ENCODE measurements at regions not wholly inside any gene's neighbourhood (a gene's known extent, or its start where the extent isn't known, plus 50 kb on each side); places are given as distances from the start of the nearest gene placed in this dataset.

- Histone ChIP-seq H3K27ac (ENCODE audit: low read depth in 1 of 2, low read length in 1 of 2) (no peak overlapping the region), H3K4me3 (ENCODE audit: low read length in 2 of 2) (no peak overlapping the region), H3K27me3 (ENCODE audit: control insufficient read depth in 2 of 2, insufficient read depth in 1 of 2, low read length in 1 of 2) (no peaks in the 10 kb centered on the region), H3K9me3 (ENCODE audit: control insufficient read depth in 2 of 2, insufficient read depth in 1 of 2, low read length in 1 of 2) (no peaks in the 10 kb centered on the region), H3K4me1 (ENCODE audit: control insufficient read depth in 2 of 2, insufficient read depth in 2 of 2, low read length in 2 of 2) (no peaks in the 10 kb centered on the region), H3K36me3 (ENCODE audit: control insufficient read depth in 2 of 2, insufficient read depth in 2 of 2, low read length in 1 of 2) (no peaks in the 10 kb centered on the region)
- 89% methylated on average over 8 of the region's 8 CpGs for WGBS
- no peak for DNase-seq (ENCODE audit: low read depth in 6 of 9, low spot score in 9 of 9)
Measured at GRCh38 chr3:72298201-72299152, 513.5 kb upstream of the PROK2 start.

- H3K36me3 ChIP-seq (ENCODE audit: control insufficient read depth in 2 of 2, insufficient read depth in 2 of 2, low read length in 1 of 2) = no peaks in the 10 kb centered on the region
- H3K27ac ChIP-seq (ENCODE audit: low read depth in 1 of 2, low read length in 1 of 2) = no peak overlapping the region
- DNase-seq (ENCODE audit: low read depth in 6 of 9, low spot score in 9 of 9) = no peak
- H3K27me3 ChIP-seq (ENCODE audit: control insufficient read depth in 2 of 2, insufficient read depth in 1 of 2, low read length in 1 of 2) = no peaks in the 10 kb centered on the region
- H3K9me3 ChIP-seq (ENCODE audit: control insufficient read depth in 2 of 2, insufficient read depth in 1 of 2, low read length in 1 of 2) = no peaks in the 10 kb centered on the region
- no peaks in the 10 kb centered on the region for H3K4me1 ChIP-seq (ENCODE audit: control insufficient read depth in 2 of 2, insufficient read depth in 2 of 2, low read length in 2 of 2)
- WGBS = 100% methylated on average over 1 of the region's 1 CpG
- H3K4me3 ChIP-seq (ENCODE audit: low read length in 2 of 2) = no peak overlapping the region
Measured at GRCh38 chr3:72297481-72297880, 512.5 kb upstream of the PROK2 start.

- no peak for DNase-seq (ENCODE audit: low read depth in 6 of 9, low spot score in 9 of 9)
- H3K27ac ChIP-seq (ENCODE audit: low read depth in 1 of 2, low read length in 1 of 2) = no peak overlapping the region
- 97% methylated on average over 8 of the region's 8 CpGs for WGBS
Measured at GRCh38 chr3:72296477-72297111, 511.6 kb upstream of the PROK2 start.

GRCh38 chr3:72295962-72296450 is 511.1 kb upstream of the PROK2 start:
- 94% methylated on average over 7 of the region's 7 CpGs for WGBS
- H3K4me1 ChIP-seq (ENCODE audit: control insufficient read depth in 2 of 2, insufficient read depth in 2 of 2, low read length in 2 of 2) = peaks cover 0 to 2% of the 10 kb centered on the region in 2 donors
- H3K27me3 ChIP-seq (ENCODE audit: control insufficient read depth in 2 of 2, insufficient read depth in 1 of 2, low read length in 1 of 2) = no peaks in the 10 kb centered on the region
- no peak for DNase-seq (ENCODE audit: low read depth in 6 of 9, low spot score in 9 of 9)
- H3K27ac ChIP-seq (ENCODE audit: low read depth in 1 of 2, low read length in 1 of 2) = no peak overlapping the region
- no peak overlapping the region for H3K4me3 ChIP-seq (ENCODE audit: low read length in 2 of 2)
- no peaks in the 10 kb centered on the region for H3K36me3 ChIP-seq (ENCODE audit: control insufficient read depth in 2 of 2, insufficient read depth in 2 of 2, low read length in 1 of 2)
- no peaks in the 10 kb centered on the region for H3K9me3 ChIP-seq (ENCODE audit: control insufficient read depth in 2 of 2, insufficient read depth in 1 of 2, low read length in 1 of 2)

More at GRCh38 chr3:72296477-72297111, 511.6 kb upstream of the PROK2 start:
- no peaks in the 10 kb centered on the region for H3K9me3 ChIP-seq (ENCODE audit: control insufficient read depth in 2 of 2, insufficient read depth in 1 of 2, low read length in 1 of 2)
- H3K27me3 ChIP-seq (ENCODE audit: control insufficient read depth in 2 of 2, insufficient read depth in 1 of 2, low read length in 1 of 2) = no peaks in the 10 kb centered on the region
- H3K36me3 ChIP-seq (ENCODE audit: control insufficient read depth in 2 of 2, insufficient read depth in 2 of 2, low read length in 1 of 2) = no peaks in the 10 kb centered on the region
- H3K4me3 ChIP-seq (ENCODE audit: low read length in 2 of 2) = no peak overlapping the region
- H3K4me1 ChIP-seq (ENCODE audit: control insufficient read depth in 2 of 2, insufficient read depth in 2 of 2, low read length in 2 of 2) = no peaks in the 10 kb centered on the region

GRCh38 chr3:72295276-72295961 is 510.5 kb upstream of the PROK2 start:
- peaks cover 0 to 2% of the 10 kb centered on the region in 2 donors for H3K4me1 ChIP-seq (ENCODE audit: control insufficient read depth in 2 of 2, insufficient read depth in 2 of 2, low read length in 2 of 2)
- no peaks in the 10 kb centered on the region for H3K36me3 ChIP-seq (ENCODE audit: control insufficient read depth in 2 of 2, insufficient read depth in 2 of 2, low read length in 1 of 2)
- no peak for DNase-seq (ENCODE audit: low read depth in 6 of 9, low spot score in 9 of 9)
- H3K9me3 ChIP-seq (ENCODE audit: control insufficient read depth in 2 of 2, insufficient read depth in 1 of 2, low read length in 1 of 2) = no peaks in the 10 kb centered on the region
- no peak overlapping the region for H3K4me3 ChIP-seq (ENCODE audit: low read length in 2 of 2)
- no peaks in the 10 kb centered on the region for H3K27me3 ChIP-seq (ENCODE audit: control insufficient read depth in 2 of 2, insufficient read depth in 1 of 2, low read length in 1 of 2)
- 86% methylated on average over 7 of the region's 7 CpGs for WGBS
- no peak overlapping the region for H3K27ac ChIP-seq (ENCODE audit: low read depth in 1 of 2, low read length in 1 of 2)

- Histone ChIP-seq H3K27me3 (ENCODE audit: control insufficient read depth in 2 of 2, insufficient read depth in 1 of 2, low read length in 1 of 2) (no peaks in the 10 kb centered on the region), H3K4me1 (ENCODE audit: control insufficient read depth in 2 of 2, insufficient read depth in 2 of 2, low read length in 2 of 2) (peaks cover 10 to 25% of the 10 kb centered on the region in 2 donors), H3K27ac (ENCODE audit: low read depth in 1 of 2, low read length in 1 of 2) (no peak overlapping the region), H3K36me3 (ENCODE audit: control insufficient read depth in 2 of 2, insufficient read depth in 2 of 2, low read length in 1 of 2) (no peaks in the 10 kb centered on the region), H3K4me3 (ENCODE audit: low read length in 2 of 2) (no peak overlapping the region), H3K9me3 (ENCODE audit: control insufficient read depth in 2 of 2, insufficient read depth in 1 of 2, low read length in 1 of 2) (no peaks in the 10 kb centered on the region)
- no peak for DNase-seq (ENCODE audit: low read depth in 6 of 9, low spot score in 9 of 9)
- WGBS = 80% methylated on average over 10 of the region's 10 CpGs
Measured at GRCh38 chr3:72290859-72291638, 506.1 kb upstream of the PROK2 start.

GRCh38 chr3:72289692-72290071 is 504.7 kb upstream of the PROK2 start:
- H3K27me3 ChIP-seq (ENCODE audit: control insufficient read depth in 2 of 2, insufficient read depth in 1 of 2, low read length in 1 of 2) = no peaks in the 10 kb centered on the region
- no peak overlapping the region for H3K27ac ChIP-seq (ENCODE audit: low read depth in 1 of 2, low read length in 1 of 2)
- 74% methylated on average over 4 of the region's 4 CpGs for WGBS
- no peaks in the 10 kb centered on the region for H3K9me3 ChIP-seq (ENCODE audit: control insufficient read depth in 2 of 2, insufficient read depth in 1 of 2, low read length in 1 of 2)
- no peaks in the 10 kb centered on the region for H3K36me3 ChIP-seq (ENCODE audit: control insufficient read depth in 2 of 2, insufficient read depth in 2 of 2, low read length in 1 of 2)
- peaks cover 10 to 25% of the 10 kb centered on the region in 2 donors for H3K4me1 ChIP-seq (ENCODE audit: control insufficient read depth in 2 of 2, insufficient read depth in 2 of 2, low read length in 2 of 2)
- peak overlapping the region in 1 of 2 donors; percentile 24 for H3K4me3 ChIP-seq (ENCODE audit: low read length in 2 of 2)
- DNase-seq (ENCODE audit: low read depth in 6 of 9, low spot score in 9 of 9) = no peak

GRCh38 chr3:72288955-72289691 is 504.2 kb upstream of the PROK2 start:
- Histone ChIP-seq H3K4me3 (ENCODE audit: low read length in 2 of 2) (peak overlapping the region; percentile 24 to 46), H3K9me3 (ENCODE audit: control insufficient read depth in 2 of 2, insufficient read depth in 1 of 2, low read length in 1 of 2) (no peaks in the 10 kb centered on the region), H3K4me1 (ENCODE audit: control insufficient read depth in 2 of 2, insufficient read depth in 2 of 2, low read length in 2 of 2) (peaks cover 10 to 25% of the 10 kb centered on the region in 2 donors), H3K27ac (ENCODE audit: low read depth in 1 of 2, low read length in 1 of 2) (peak overlapping the region in 1 of 2 donors; percentile 15), H3K27me3 (ENCODE audit: control insufficient read depth in 2 of 2, insufficient read depth in 1 of 2, low read length in 1 of 2) (no peaks in the 10 kb centered on the region), H3K36me3 (ENCODE audit: control insufficient read depth in 2 of 2, insufficient read depth in 2 of 2, low read length in 1 of 2) (no peaks in the 10 kb centered on the region)
- DNase-seq (ENCODE audit: low read depth in 6 of 9, low spot score in 9 of 9) = peak in 5 of 9 donors; percentile 24 to 72 (median 41)
- WGBS = 3% methylated on average over 25 of the region's 25 CpGs

Measured in thymus (tissue), 11 donors.